Small intestine (tissue), 7 donors: ENCODE measurements at regions not wholly inside any gene's neighbourhood (a gene's known extent, or its start where the extent isn't known, plus 50 kb on each side); places are given as distances from the start of the nearest gene placed in this dataset.
"Not testable (repeated sequence)": the region's sequence is repeated elsewhere in the genome, so short reads cannot be mapped to it uniquely, and the experiment has no call there.

Experiments
- DNase-seq, 2 donors: peaks; one replicate each; pipeline versions ENCODE4 v3.0.0 to v3.0.0-alpha.2; 2013
- FAIRE-seq: peaks from 2 replicates; lab custom pipeline; 2012; peaks lifted over from hg19 to GRCh38; lab: Jason Lieb, UNC
- H3K27ac ChIP-seq, 3 donors: one replicate each; pipeline ENCODE4 v1.5.1; 2013; ENCODE audit warnings: low read length in 2 of 3, mild to moderate bottlenecking in 2 of 3, control low read depth in 1 of 3, inconsistent platforms in 1 of 3, low read depth in 1 of 3, moderate library complexity in 1 of 3
- H3K27me3 ChIP-seq, 3 donors: one replicate each; pipeline ENCODE4 v1.6.1; 2013; ENCODE audit warnings: low read length in 3 of 3, inconsistent platforms in 1 of 3; ENCODE audit not compliant: control insufficient read depth in 3 of 3, insufficient read depth in 3 of 3
- H3K36me3 ChIP-seq, 3 donors: one replicate each; pipeline ENCODE4 v1.6.1; 2013; ENCODE audit warnings: low read length in 3 of 3, inconsistent platforms in 1 of 3, low read depth in 1 of 3, mild to moderate bottlenecking in 1 of 3, moderate library complexity in 1 of 3; ENCODE audit not compliant: control insufficient read depth in 3 of 3, insufficient read depth in 2 of 3
- H3K4me1 ChIP-seq, 3 donors: one replicate each; pipeline ENCODE4 v1.6.1; 2013; ENCODE audit warnings: low read length in 2 of 3, inconsistent platforms in 1 of 3, low read depth in 1 of 3, mild to moderate bottlenecking in 1 of 3, moderate library complexity in 1 of 3; ENCODE audit not compliant: control insufficient read depth in 3 of 3, insufficient read depth in 2 of 3
- H3K4me3 ChIP-seq, 3 donors: one replicate each; pipeline ENCODE4 v1.5.1; 2013; ENCODE audit warnings: low read length in 3 of 3, control low read depth in 1 of 3, inconsistent platforms in 1 of 3, low read depth in 1 of 3, mild to moderate bottlenecking in 1 of 3, moderate library complexity in 1 of 3
- H3K9me3 ChIP-seq, 2 donors: one replicate each; pipeline ENCODE4 v1.6.1; 2013; ENCODE audit warnings: low read depth in 1 of 2, low read length in 1 of 2; ENCODE audit not compliant: control insufficient read depth in 2 of 2, insufficient read depth in 1 of 2
- WGBS, 3 donors: extraction: QIAGEN DNeasy Blood & Tissue Kit; methylation state at CpG; one replicate each; pipeline ENCODE4 v1.1.7; 2013; 5-methylcytosine and 5-hydroxymethylcytosine counted together
- donor health status: healthy with polysubstance abuse.
- donor health status: control.
- donor health status: control.
- donor health status: Bipolar disorder and iron deficiency.
- donor health status: healthy.

- H3K27me3 ChIP-seq, result peaks cover 0 to 4% (median 0%) of the 10 kb centered on the region in 3 donors
- DNase-seq, result peak; percentile 83 to 88
- FAIRE-seq, result no peak
- H3K27ac ChIP-seq, result no peak overlapping the region
- no peaks in the 10 kb centered on the region for H3K36me3 ChIP-seq
- H3K4me3 ChIP-seq, result no peak overlapping the region
- no peaks in the 10 kb centered on the region for H3K9me3 ChIP-seq
- WGBS, 3 donors, result 20 to 23% (median 21%) methylated on average over 11 of the region's 11 CpGs
- H3K4me1 ChIP-seq, result no peaks in the 10 kb centered on the region
Observed at GRCh38 chr2:84314901-84315330, 144.2 kb downstream of the SUCLG1 start.

GRCh38 chr2:84314250-84314649 lies 144.8 kb downstream of the SUCLG1 start:
- no peaks in the 10 kb centered on the region for H3K9me3 ChIP-seq
- H3K4me1 ChIP-seq, result no peaks in the 10 kb centered on the region
- no peak overlapping the region for H3K27ac ChIP-seq
- WGBS, 3 donors, result 88 to 95% (median 92%) methylated on average over 6 of the region's 6 CpGs
- H3K27me3 ChIP-seq, result peaks cover 0 to 4% (median 0%) of the 10 kb centered on the region in 3 donors
- H3K36me3 ChIP-seq, result no peaks in the 10 kb centered on the region
- H3K4me3 ChIP-seq, result no peak overlapping the region
- DNase-seq (no peak), FAIRE-seq (no peak)

- peaks cover 0 to 14% of the 10 kb centered on the region in 2 donors for H3K9me3 ChIP-seq
- H3K4me3 ChIP-seq, result no peak overlapping the region
- WGBS, 3 donors, result 63 to 82% (median 64%) methylated on average over 3 of the region's 3 CpGs
- FAIRE-seq (no peak), DNase-seq (no peak)
- H3K27me3 ChIP-seq, result peaks cover 0 to 4% (median 2%) of the 10 kb centered on the region in 3 donors
- H3K27ac ChIP-seq, result no peak overlapping the region
- H3K4me1 ChIP-seq, result no peaks in the 10 kb centered on the region
- no peaks in the 10 kb centered on the region for H3K36me3 ChIP-seq
Observed at GRCh38 chr2:84309281-84309680, 149.8 kb downstream of the SUCLG1 start.

GRCh38 chr2:84306361-84306760 lies 152.7 kb downstream of the SUCLG1 start:
- DNase-seq, result no peak
- Histone ChIP-seq H3K27me3 (peaks cover 0 to 2% (median 0%) of the 10 kb centered on the region in 3 donors), H3K4me1 (no peaks in the 10 kb centered on the region), H3K4me3 (no peak overlapping the region), H3K36me3 (no peaks in the 10 kb centered on the region), H3K27ac (no peak overlapping the region), H3K9me3 (peaks cover 0 to 14% of the 10 kb centered on the region in 2 donors)
- no peak for FAIRE-seq
- WGBS, 3 donors, result 77 to 83% (median 83%) methylated on average over 4 of the region's 4 CpGs

GRCh38 chr2:84302513-84303412 lies 156.3 kb downstream of the SUCLG1 start:
- no peak for FAIRE-seq

GRCh38 chr2:84301717-84302116 lies 157.4 kb downstream of the SUCLG1 start:
- DNase-seq (no peak), FAIRE-seq (no peak)
- Histone ChIP-seq H3K4me1 (peaks cover 0 to 12% (median 0%) of the 10 kb centered on the region in 3 donors), H3K9me3 (peaks cover 0 to 14% of the 10 kb centered on the region in 2 donors), H3K4me3 (no peak overlapping the region), H3K27ac (no peak overlapping the region), H3K27me3 (no peaks in the 10 kb centered on the region), H3K36me3 (no peaks in the 10 kb centered on the region)
- WGBS, 3 donors, result 88 to 94% (median 90%) methylated on average over 6 of the region's 6 CpGs

More at GRCh38 chr2:84302513-84303412, 156.3 kb downstream of the SUCLG1 start:
- WGBS, 3 donors, result 14 to 51% (median 18%) methylated on average over 3 of the region's 3 CpGs
- Histone ChIP-seq H3K4me3 (no peak overlapping the region), H3K9me3 (peaks cover 0 to 14% of the 10 kb centered on the region in 2 donors), H3K27me3 (no peaks in the 10 kb centered on the region), H3K4me1 (peaks cover 0 to 4% (median 0%) of the 10 kb centered on the region in 3 donors), H3K36me3 (no peaks in the 10 kb centered on the region), H3K27ac (peak overlapping the region in 2 of 3 donors; percentile 39 to 46)
- DNase-seq, result peak; percentile 90 to 92

- Histone ChIP-seq H3K4me1 (peaks cover 0 to 22% (median 3%) of the 10 kb centered on the region in 3 donors), H3K4me3 (no peak overlapping the region), H3K9me3 (peaks cover 0 to 5% of the 10 kb centered on the region in 2 donors), H3K36me3 (no peaks in the 10 kb centered on the region), H3K27me3 (no peaks in the 10 kb centered on the region), H3K27ac (no peak overlapping the region)
- 72 to 88% (median 86%) methylated on average over 4 of the region's 4 CpGs for WGBS, 3 donors
- no peak for FAIRE-seq
- no peak for DNase-seq
Observed at GRCh38 chr2:84300696-84301029, 158.4 kb downstream of the SUCLG1 start.

GRCh38 chr2:84300001-84300695 lies 158.9 kb downstream of the SUCLG1 start:
- not testable (repeated sequence) for H3K36me3 ChIP-seq, H3K27me3 ChIP-seq, H3K4me3 ChIP-seq, DNase-seq, H3K9me3 ChIP-seq, H3K27ac ChIP-seq, FAIRE-seq
- peaks cover 0 to 22% (median 4%) of the 10 kb centered on the region in 3 donors for H3K4me1 ChIP-seq
- WGBS, 3 donors, result 76 to 91% (median 82%) methylated on average over 7 to 8 of the region's 8 CpGs
